ENCODE measurements at regions not wholly inside any gene's neighbourhood (a gene's known extent, or its start where the extent isn't known, plus 50 kb on each side); places are given as distances from the start of the nearest gene placed in this dataset.

DNA sequence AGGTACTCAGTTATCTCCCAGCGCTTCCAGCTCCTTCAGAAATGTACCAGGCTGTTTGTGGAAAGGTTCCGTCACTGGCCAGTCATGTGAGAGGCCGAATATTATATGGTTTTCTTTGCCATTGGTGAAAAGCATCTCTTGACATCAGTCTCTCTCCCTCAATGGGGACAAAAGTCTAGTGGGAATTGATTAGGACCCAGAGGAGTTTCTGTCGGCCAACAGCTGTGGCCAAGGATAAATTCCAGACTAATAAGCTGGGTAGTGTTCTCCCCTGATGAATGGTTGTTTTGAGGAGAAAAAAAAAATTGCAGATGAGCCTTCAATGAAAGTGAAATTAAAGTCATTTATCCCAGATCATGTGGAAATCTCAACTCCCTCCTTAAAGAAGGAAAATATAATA lies 404.7 kb upstream of the THRB start:
- TF ChIP-seq, protein P1, sequence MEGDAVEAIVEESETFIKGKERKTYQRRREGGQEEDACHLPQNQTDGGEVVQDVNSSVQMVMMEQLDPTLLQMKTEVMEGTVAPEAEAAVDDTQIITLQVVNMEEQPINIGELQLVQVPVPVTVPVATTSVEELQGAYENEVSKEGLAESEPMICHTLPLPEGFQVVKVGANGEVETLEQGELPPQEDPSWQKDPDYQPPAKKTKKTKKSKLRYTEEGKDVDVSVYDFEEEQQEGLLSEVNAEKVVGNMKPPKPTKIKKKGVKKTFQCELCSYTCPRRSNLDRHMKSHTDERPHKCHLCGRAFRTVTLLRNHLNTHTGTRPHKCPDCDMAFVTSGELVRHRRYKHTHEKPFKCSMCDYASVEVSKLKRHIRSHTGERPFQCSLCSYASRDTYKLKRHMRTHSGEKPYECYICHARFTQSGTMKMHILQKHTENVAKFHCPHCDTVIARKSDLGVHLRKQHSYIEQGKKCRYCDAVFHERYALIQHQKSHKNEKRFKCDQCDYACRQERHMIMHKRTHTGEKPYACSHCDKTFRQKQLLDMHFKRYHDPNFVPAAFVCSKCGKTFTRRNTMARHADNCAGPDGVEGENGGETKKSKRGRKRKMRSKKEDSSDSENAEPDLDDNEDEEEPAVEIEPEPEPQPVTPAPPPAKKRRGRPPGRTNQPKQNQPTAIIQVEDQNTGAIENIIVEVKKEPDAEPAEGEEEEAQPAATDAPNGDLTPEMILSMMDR (IDR thresholded peaks at IDR 0.05): no peak
- TF ChIP-seq POLR2A (IDR thresholded peaks at IDR 0.05): no peak

Data from suprapubic skin (tissue), 3 donors.